SKM-1 treated with dmso at 0.1 percent for 144 hours (cell line): ENCODE measurements at regions not wholly inside any gene's neighbourhood (a gene's known extent, or its start where the extent isn't known, plus 50 kb on each side); places are given as distances from the start of the nearest gene placed in this dataset.
A peak's percentile ranks its signal among the peaks of the same experiment; 100 is the strongest.

Experiments
- DNase-seq: peaks from one replicate; lab custom pipeline; 2025; ENCODE audit not compliant: unreplicated experiment; lab: John Stamatoyannopoulos, UW

DNA sequence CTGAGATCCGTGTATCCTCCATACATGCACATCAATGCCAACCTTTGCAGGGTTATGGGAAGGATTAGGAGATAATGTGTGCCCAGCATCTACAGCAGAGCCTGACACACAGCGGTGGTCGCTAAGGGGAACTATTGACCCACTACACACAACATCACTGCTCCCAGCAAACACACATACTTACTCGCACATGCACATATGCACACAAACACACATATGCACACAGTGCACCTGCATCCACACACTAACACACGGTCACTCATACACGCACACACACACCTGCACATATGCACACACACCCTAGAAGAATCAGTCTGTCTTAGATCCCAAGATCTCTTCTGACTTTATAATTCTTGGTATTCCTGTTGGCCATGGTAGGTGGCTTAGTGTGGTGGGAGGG lies 118.3 kb downstream of the GYPC start:
- no peak for DNase-seq

- no peak for DNase-seq
Measured at GRCh38 chr2:126774761-126775160, 118.8 kb downstream of the GYPC start.

- DNase-seq, result no peak
Measured at GRCh38 chr2:126775300-126775985, 119.5 kb downstream of the GYPC start.

GRCh38 chr2:126776255-126776654 lies 120.3 kb downstream of the GYPC start:
- no peak for DNase-seq

- peak; percentile 66 for DNase-seq
Measured at GRCh38 chr2:126776692-126777619, 121.0 kb downstream of the GYPC start.

DNA sequence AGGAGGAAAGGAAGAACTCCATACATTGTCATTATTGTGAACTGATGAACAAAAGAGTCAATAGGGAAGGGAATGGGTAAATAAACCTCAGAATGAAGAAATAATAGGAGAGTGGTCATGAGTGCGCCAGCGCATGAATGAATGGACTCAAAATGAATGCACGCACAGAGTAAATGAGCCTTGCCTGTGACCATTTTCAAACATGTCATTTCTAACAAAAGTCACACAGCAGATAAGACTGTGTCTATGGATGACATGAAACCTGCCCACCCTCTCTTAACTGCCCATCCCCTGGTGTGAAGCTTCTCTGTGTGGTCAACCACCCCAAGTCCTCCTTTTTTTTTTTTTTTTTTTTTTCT lies 121.1 kb upstream of the TEX51 start:
- DNase-seq, result no peak

DNA sequence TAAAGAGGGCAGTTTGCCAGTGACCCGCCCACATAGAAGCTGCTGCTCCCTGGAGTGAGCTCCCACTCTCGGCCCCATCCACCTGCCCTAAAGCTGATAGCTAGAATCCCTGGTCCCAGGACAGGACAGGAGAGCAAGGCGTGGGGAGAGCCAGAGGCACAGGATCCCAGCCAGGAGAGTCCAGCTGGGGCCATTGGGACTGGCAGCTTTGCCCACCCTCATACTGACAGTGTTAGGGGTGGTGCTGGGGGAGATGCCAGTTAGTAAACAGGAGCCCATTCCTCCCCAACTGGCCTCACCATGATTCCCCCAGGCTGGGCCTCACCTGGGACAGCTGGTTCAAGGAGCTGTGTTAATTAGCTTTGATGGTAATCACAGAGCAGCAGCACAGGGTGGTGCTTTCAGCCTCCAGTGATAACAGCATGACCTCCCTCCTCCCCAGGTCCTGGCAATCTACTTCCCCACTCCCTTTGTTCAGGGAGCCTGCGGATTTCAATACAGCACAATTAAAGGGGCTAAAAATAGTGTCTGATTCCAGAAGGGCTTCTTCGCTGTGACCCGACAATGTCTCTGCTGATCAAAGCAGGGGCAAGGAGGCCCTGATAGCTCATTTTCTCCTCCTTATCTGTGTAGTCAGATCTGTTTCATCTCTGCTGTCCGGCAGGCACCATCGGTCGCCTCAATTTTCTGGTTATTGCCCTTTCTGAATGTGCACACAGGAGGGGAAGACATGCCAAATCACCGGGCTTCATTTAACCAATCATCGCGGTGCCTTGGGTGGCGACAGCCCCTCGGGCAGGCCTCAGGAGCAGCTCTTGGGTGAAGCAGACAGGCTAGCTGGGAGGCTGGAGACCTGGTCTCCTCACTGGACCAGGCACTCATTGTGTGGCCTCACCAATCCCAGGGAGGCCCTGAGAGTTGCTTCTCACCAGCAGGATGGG lies 119.9 kb upstream of the TEX51 start:
- DNase-seq, result no peak

DNA sequence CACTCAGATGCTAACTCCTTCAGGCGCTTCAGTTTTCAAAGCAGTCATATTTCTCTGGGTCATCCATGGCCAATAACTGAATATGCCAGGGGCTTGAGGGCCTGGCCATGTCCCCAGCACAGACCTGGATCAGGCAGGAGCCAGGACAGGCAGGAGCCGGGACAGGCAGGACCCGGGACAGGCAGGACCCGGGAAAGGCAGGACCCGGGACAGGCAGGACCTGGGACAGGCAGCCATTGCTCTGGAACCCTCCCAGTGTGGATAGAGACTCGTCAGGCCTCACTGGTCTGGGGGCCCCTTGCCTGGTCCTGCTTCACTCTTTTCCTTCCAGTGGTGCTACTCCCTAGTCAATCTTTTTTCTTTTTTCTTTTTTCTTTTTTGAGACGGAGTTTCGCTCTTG lies 117.5 kb upstream of the TEX51 start:
- no peak for DNase-seq

DNA sequence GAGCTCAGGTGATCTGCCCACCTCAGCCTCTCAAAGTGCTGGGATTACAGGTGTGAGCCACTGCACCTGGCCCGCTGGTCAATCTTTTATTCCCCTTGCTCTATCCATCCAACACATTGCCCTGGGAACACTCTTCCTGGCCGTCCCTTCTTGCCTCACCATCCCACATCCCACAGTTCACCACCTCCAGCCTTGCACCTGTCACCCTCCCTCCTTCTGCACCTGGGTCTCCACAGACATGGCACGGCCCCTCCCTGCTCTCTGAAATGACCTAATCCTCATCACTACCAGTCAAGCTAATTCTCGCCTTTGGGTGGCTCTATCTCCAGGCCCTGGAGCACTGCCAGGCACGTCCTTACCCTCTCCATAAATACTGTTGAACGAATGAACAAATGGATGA lies 116.9 kb upstream of the TEX51 start:
- no peak for DNase-seq

DNA sequence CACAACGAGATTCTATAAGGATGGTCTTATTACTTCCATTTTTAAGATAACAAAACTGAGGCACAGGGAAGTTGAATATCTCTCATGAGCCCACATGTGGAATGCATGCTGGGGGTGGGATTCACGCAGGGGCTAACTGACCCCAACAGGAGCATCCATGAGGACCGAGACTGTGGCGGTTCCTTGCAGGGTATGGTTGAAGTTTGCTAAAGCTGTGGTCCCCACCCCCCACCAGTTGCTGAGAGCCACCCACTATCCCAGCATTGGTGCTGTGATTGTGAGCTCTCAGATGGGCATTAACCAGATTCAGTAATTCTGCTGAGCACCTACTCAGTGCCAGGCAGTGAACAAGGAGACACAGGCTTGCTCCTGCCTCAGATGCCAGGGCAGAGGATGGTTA lies 116.0 kb upstream of the TEX51 start:
- DNase-seq, result no peak

DNA sequence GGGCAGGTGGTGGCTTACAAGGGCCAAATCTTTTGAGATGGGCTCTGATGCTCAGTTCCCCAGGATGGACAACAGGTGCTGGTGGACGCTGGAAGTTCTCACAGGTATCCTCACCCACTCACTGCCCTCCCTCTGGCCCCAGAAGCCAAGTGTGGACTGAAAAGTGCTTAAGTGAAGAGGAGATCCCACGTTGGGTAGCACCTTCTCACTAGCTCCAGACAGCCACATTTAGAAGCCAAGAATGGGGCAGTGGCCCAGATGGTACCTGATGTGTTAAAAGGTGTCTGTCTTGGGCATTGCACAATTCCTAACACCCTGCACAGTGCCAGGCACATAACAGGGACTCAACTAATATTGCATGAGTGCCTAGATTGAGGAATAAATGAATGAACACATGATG lies 115.3 kb upstream of the TEX51 start:
- DNase-seq, result no peak

GRCh38 chr2:126784045-126784444 lies 114.6 kb upstream of the TEX51 start:
- DNase-seq, result no peak

- no peak for DNase-seq
Measured at GRCh38 chr2:126784621-126785020, 114.1 kb upstream of the TEX51 start.

GRCh38 chr2:126785236-126785635 lies 113.5 kb upstream of the TEX51 start:
- no peak for DNase-seq

DNA sequence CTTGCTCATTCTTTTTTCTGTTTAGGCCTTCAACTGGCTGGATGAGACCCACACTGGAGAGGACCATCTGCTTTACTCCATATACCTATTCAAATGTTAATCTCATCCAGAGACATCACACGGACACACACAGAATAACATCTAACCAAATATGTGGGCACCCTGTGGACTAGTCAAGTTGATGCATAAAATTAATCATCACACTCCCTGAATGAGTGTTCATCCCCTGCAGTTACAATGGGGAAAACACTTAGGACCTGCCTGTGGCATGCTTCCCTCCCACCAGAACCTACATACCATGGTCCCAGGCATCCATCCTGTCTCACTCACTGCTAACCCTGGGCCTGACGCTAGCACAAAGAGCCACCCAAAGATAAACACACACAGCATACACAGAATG lies 112.8 kb upstream of the TEX51 start:
- no peak for DNase-seq

GRCh38 chr2:126786765-126787164 lies 111.9 kb upstream of the TEX51 start:
- DNase-seq, result no peak

DNA sequence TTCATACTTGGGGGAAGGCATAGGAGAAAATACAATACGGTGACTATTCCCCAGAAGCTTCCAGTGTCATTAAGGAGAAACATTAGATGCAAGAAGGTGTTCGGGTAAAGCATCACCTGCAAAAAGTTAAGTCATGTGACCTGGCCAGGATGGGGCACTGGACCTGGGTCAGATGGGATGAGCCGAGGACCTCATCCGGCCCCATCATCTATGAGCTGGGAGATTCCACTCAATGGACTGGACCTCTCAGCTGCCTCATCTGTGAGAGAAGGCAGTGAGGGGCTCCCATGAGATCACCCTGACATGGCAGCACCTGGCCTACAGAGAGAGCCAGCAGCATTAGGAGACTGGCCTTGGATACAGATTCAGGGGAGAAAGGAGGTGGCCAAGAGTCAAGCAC lies 111.4 kb upstream of the TEX51 start:
- no peak for DNase-seq

- no peak for DNase-seq
Measured at GRCh38 chr2:126788113-126788512, 110.6 kb upstream of the TEX51 start.

DNA sequence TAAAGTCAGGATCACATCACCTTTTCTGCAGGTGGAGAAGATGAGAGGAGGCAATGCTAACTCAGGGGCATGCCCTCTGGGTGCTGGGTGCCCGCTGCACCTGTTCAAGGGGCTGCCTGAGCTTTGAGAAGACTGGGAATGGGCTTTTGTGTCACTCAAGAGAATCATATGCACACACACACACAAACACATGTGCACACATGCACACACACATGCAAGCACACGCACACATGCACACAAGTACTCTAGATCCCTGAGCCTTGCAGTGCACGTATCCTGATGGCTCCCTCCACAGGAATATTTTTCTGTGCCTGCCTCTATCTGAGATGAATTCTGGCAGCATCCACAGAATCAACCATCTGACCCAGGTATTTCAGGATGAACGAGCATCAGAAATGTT lies 110.0 kb upstream of the TEX51 start:
- no peak for DNase-seq

GRCh38 chr2:126790987-126791780 lies 107.5 kb upstream of the TEX51 start:
- DNase-seq, result no peak

DNA sequence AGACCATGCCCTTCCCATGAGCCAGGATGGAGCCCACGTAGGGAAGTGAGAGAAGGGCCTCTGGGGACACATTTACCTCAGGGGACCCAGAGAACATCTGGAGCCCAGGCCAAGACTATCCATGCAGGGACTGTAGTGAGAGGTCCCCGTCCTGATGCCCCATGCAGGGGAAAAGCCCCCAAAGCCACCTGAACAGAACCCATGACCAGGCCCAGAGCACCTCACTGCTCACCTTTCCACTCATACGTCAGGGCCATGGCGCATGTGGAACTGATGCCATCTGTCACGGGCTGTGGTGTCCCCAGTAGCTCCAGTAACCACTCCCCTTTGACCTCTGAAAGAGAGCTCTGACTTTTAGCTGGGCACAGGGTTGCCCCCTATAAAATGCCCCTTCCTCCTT lies 106.5 kb upstream of the TEX51 start:
- DNase-seq, result no peak
